OCI-LY7 (cell line): ENCODE measurements at regions not wholly inside any gene's neighbourhood (a gene's known extent, or its start where the extent isn't known, plus 50 kb on each side); places are given as distances from the start of the nearest gene placed in this dataset.

Experiments
- CTCF ChIP-seq: fragments of 200-600 bp; sonication (generic); conservative IDR thresholded peaks from 2 replicates; pipeline ENCODE4 v1.5.1; 2014; ENCODE audit warnings: mild to moderate bottlenecking, antibody characterized with exemption, low read length, moderate library complexity, mixed read lengths
- EZH2phosphoT487 ChIP-seq: fragments of 200-600 bp; sonication (generic); IDR thresholded peaks from 2 replicates; pipeline ENCODE4 v1.6.1; 2018; ENCODE audit warnings: low read depth, borderline replicate concordance, mild to moderate bottlenecking, mixed run types, antibody characterized with exemption, low read length, moderate library complexity, mixed read lengths

DNA sequence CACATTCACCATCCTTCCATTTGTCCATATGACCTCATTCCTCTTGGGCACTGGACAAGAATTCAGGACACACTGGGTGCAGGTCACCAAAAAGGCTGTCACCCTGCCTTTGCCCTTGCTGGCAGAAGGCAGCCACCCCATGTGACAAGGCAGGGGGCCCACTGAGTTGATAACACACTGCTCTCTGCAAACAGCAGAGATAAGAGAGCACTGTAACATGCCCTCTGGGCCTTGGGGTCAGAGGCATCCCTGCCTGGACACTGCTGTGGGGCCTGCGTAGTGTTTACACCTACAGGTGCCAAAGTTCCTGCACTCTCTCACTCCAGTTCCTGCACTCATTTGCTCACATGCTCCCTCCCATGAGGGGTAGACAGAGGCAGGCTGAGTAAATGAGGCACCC lies 344.7 kb upstream of the TCF4 start:
- TF ChIP-seq CTCF (no peak), EZH2phosphoT487 (no peak)
